Suprapubic skin (tissue), 4 donors: ENCODE measurements at regions not wholly inside any gene's neighbourhood (a gene's known extent, or its start where the extent isn't known, plus 50 kb on each side); places are given as distances from the start of the nearest gene placed in this dataset.

Experiments used
- DNase-seq, 2 donors: peaks; one replicate each; pipeline ENCODE4 v3.0.0-alpha.2; 2019; ENCODE audit warnings: low spot score in 2 of 2
- H3K27ac ChIP-seq: fragments of 200-600 bp; sonication (generic); one replicate; pipeline ENCODE4 v1.5.1; 2019
- H3K27me3 ChIP-seq: fragments of 200-600 bp; sonication (generic); one replicate; pipeline ENCODE4 v1.5.1; 2019
- H3K36me3 ChIP-seq: fragments of 200-600 bp; sonication (generic); one replicate; pipeline ENCODE4 v1.5.1; 2019
- H3K4me1 ChIP-seq: fragments of 200-600 bp; sonication (generic); one replicate; pipeline ENCODE4 v1.5.1; 2019
- H3K4me3 ChIP-seq: fragments of 200-600 bp; sonication (generic); one replicate; pipeline ENCODE4 v1.5.1; 2019; ENCODE audit warnings: mild to moderate bottlenecking
- H3K9me3 ChIP-seq: fragments of 200-600 bp; sonication (generic); one replicate; pipeline ENCODE4 v1.5.1; 2019
- EP300 ChIP-seq: sonication (generic); formaldehyde crosslinking; IDR thresholded peaks from one replicate; pipeline ENCODE4 v1.6.1; 2017; ENCODE audit warnings: antibody characterized with exemption
- POLR2A ChIP-seq, 2 donors: fragments of 450-650 bp; IDR thresholded peaks; one replicate each; pipeline ENCODE4 v1.6.1; 2017; ENCODE audit warnings: antibody characterized with exemption in 2 of 2, mild to moderate bottlenecking in 2 of 2, moderate library complexity in 2 of 2
- POLR2AphosphoS5 ChIP-seq, 3 donors: sonication (generic); formaldehyde crosslinking; IDR thresholded peaks; one replicate each; pipeline ENCODE4 v1.6.1; 2017; ENCODE audit warnings: antibody characterized with exemption in 3 of 3
- WGBS: methylation state at CpG from one replicate; pipeline ENCODE4 v1.1.5; 2018; 5-methylcytosine and 5-hydroxymethylcytosine counted together
- TF ChIP-seq, protein P1 (sequence below), 2 donors: fragments of 200-600 bp in 1 of 2; fragments of 450-650 bp in 1 of 2; sonication (generic) in 1 of 2; IDR thresholded peaks; one replicate each; pipeline ENCODE4 v1.5.1; 2016 to 2019; ENCODE audit warnings: antibody characterized with exemption in 2 of 2, mild to moderate bottlenecking in 1 of 2, moderate library complexity in 1 of 2

DNA sequence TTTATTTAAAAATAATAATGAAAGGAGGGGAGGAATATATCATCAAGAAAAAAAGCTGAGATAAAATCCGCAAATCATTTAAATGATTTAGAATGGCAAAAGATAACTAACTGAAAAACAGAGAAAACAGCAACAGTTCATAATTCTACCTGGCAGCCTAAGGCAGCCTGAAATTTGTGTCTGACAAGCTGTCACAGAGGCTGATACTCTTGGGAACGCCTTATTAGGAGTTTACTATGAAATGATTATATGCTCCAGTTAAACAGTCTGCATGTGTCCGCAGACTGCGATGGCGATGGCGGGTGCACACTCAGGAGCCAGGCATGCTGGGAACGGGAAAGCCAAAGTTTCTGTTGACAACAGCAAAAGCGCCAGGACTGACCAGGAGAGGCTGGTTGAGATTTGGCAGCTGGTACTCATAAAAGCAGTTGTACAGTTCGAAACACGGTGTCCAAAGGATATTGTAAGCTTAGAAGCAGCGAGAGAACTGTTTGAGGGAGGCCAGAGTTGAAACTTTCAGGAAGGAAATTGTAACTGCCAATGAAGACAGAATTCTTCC lies 172.9 kb upstream of the MPPED2 start:
- WGBS: 52% methylated on average over 11 of the region's 11 CpGs
- peaks cover 4% of the 10 kb centered on the region for H3K9me3 ChIP-seq
- H3K4me1 ChIP-seq: no peaks in the 10 kb centered on the region
- no peaks in the 10 kb centered on the region for H3K36me3 ChIP-seq
- H3K27me3 ChIP-seq: no peaks in the 10 kb centered on the region
- no peak for TF ChIP-seq EP300
- TF ChIP-seq, protein P1, sequence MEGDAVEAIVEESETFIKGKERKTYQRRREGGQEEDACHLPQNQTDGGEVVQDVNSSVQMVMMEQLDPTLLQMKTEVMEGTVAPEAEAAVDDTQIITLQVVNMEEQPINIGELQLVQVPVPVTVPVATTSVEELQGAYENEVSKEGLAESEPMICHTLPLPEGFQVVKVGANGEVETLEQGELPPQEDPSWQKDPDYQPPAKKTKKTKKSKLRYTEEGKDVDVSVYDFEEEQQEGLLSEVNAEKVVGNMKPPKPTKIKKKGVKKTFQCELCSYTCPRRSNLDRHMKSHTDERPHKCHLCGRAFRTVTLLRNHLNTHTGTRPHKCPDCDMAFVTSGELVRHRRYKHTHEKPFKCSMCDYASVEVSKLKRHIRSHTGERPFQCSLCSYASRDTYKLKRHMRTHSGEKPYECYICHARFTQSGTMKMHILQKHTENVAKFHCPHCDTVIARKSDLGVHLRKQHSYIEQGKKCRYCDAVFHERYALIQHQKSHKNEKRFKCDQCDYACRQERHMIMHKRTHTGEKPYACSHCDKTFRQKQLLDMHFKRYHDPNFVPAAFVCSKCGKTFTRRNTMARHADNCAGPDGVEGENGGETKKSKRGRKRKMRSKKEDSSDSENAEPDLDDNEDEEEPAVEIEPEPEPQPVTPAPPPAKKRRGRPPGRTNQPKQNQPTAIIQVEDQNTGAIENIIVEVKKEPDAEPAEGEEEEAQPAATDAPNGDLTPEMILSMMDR (IDR thresholded peaks at IDR 0.05): no peak
- TF ChIP-seq POLR2AphosphoS5 (IDR thresholded peaks at IDR 0.05): no peak
- TF ChIP-seq POLR2A (IDR thresholded peaks at IDR 0.05): no peak
- no peak overlapping the region for H3K4me3 ChIP-seq
- no peak overlapping the region for H3K27ac ChIP-seq
- no peak for DNase-seq

DNA sequence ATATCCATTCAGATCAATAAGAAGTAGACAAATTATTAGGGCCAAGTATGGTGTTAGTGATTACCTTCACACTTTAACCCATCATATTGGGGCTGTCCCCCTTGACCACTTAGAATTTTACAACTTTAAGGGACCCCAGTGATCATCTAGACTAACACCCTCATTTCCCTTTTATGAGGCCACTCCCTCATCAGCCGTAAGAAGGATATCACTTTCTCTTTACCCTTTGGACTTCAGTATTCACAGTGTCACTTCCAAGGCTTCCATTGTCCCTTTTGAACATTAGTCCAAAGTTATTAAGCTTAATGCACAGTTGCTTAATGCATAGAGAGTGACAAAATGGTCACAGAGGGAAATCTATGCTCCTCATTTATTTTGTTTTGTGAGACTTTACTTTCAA lies 172.4 kb upstream of the MPPED2 start:
- no peak overlapping the region for H3K4me3 ChIP-seq
- no peaks in the 10 kb centered on the region for H3K4me1 ChIP-seq
- no peak for DNase-seq
- 52% methylated on average over 1 of the region's 1 CpG for WGBS
- H3K27ac ChIP-seq: no peak overlapping the region
- H3K36me3 ChIP-seq: no peaks in the 10 kb centered on the region
- TF ChIP-seq POLR2AphosphoS5 (IDR thresholded peaks at IDR 0.05): no peak
- TF ChIP-seq EP300: no peak
- no peak for TF ChIP-seq POLR2A (IDR thresholded peaks at IDR 0.05)
- TF ChIP-seq, protein P1 (IDR thresholded peaks at IDR 0.05): no peak
- H3K9me3 ChIP-seq: peaks cover 4% of the 10 kb centered on the region
- no peaks in the 10 kb centered on the region for H3K27me3 ChIP-seq

DNA sequence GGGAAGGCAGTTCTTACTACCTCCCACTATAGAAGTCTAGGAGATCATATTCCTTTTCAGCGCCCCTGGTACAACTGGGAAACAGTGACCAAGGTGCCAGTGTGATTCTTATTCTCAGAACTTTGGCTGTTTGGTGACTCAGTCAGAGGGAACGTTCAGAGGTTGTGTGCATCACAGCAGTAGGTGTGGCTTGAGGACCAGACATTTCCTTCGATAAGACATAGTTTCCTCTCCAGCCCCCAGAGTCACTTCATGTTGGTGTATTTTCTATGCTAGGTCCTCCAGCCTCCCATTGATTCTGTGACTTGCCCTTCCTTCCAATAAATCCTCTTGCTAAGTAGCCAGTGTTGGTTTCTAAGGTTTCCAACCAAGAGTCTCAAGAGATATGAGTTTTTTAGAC lies 171.9 kb upstream of the MPPED2 start:
- peaks cover 4% of the 10 kb centered on the region for H3K9me3 ChIP-seq
- no peaks in the 10 kb centered on the region for H3K36me3 ChIP-seq
- WGBS: 72% methylated on average over 3 of the region's 3 CpGs
- no peak overlapping the region for H3K27ac ChIP-seq
- TF ChIP-seq POLR2AphosphoS5 (IDR thresholded peaks at IDR 0.05): no peak
- H3K27me3 ChIP-seq: no peaks in the 10 kb centered on the region
- no peak overlapping the region for H3K4me3 ChIP-seq
- DNase-seq: no peak
- H3K4me1 ChIP-seq: no peaks in the 10 kb centered on the region

DNA sequence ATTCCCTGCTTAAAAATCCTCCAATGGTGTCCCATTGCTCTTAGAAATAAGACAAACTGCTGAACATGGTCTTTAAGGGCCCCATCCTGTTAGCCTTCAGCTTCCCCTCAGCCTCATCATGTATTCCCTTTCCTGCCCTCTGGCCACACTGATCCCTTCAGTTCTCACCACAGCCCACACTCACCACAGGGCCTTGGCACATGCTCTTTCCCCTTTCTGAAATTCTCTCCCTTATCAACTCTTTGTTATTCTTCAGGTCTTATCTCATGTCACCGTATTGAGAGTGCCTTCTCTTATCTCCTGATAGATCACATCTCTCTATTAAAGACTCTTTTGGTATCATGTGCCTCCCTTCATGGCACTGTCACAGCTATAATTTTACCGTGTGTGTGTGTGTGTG lies 167.8 kb upstream of the MPPED2 start:
- 43% methylated on average over 2 of the region's 2 CpGs for WGBS
- no peak for DNase-seq
- Histone ChIP-seq H3K27me3 (no peaks in the 10 kb centered on the region), H3K36me3 (no peaks in the 10 kb centered on the region), H3K4me1 (no peaks in the 10 kb centered on the region), H3K4me3 (no peak overlapping the region), H3K9me3 (no peaks in the 10 kb centered on the region), H3K27ac (no peak overlapping the region)
- no peak for TF ChIP-seq POLR2AphosphoS5 (IDR thresholded peaks at IDR 0.05)
- no peak for TF ChIP-seq EP300
- no peak for TF ChIP-seq POLR2A (IDR thresholded peaks at IDR 0.05)
- TF ChIP-seq, protein P1 (IDR thresholded peaks at IDR 0.05): no peak

DNA sequence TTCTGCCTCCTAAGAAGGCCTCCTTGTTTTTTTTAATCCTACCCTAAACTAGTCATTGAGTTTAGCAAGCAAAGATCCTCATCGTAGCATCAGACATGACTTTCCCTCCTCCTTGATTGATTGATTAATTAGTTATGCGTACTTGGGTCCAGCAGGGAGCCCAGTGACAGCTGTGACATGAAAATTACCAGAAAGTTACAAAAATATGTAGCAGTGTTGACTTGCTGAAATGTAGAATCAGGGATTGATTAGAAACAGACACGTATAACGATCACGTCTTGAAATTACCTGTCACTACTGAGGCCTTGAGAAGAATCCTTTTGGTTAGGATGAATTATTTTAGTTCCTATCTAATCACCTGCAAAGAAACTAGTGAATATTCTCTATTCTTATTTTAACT lies 167.4 kb upstream of the MPPED2 start:
- Histone ChIP-seq H3K27ac (no peak overlapping the region), H3K4me3 (no peak overlapping the region), H3K4me1 (no peaks in the 10 kb centered on the region), H3K27me3 (no peaks in the 10 kb centered on the region), H3K36me3 (no peaks in the 10 kb centered on the region), H3K9me3 (no peaks in the 10 kb centered on the region)
- no peak for DNase-seq
- TF ChIP-seq POLR2A (IDR thresholded peaks at IDR 0.05) (no peak), EP300 (no peak), POLR2AphosphoS5 (IDR thresholded peaks at IDR 0.05) (no peak)
- TF ChIP-seq, protein P1 (IDR thresholded peaks at IDR 0.05): no peak
- 79% methylated on average over 5 of the region's 5 CpGs for WGBS

DNA sequence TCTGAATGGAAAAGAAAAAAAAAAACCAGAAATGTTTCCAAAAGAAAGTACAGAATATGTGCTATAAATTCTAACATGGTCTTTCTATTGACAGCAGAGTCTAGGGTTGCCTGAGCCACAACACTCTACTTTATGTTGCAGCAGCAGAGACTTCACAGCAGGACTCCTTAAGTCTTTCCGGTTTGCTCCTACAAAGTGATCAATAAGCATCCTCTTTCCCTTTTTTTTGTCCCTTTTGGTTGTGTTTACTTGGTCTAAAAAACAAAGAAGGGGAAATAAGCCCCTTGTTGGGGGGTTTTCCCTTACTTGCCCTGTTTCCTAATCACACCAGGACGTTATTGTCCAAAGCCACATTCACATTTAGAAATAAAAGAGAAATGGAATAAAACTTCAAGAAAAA lies 163.1 kb upstream of the MPPED2 start:
- H3K27me3 ChIP-seq: no peaks in the 10 kb centered on the region

More for the DNA sequence above, 163.1 kb upstream of the MPPED2 start:
- TF ChIP-seq, protein P1 (IDR thresholded peaks at IDR 0.05): no peak
- TF ChIP-seq POLR2AphosphoS5 (IDR thresholded peaks at IDR 0.05): no peak
- TF ChIP-seq EP300: no peak
- TF ChIP-seq POLR2A (IDR thresholded peaks at IDR 0.05): no peak
- no peak for DNase-seq
- H3K9me3 ChIP-seq: no peaks in the 10 kb centered on the region
- 65% methylated on average over 2 of the region's 2 CpGs for WGBS
- H3K27ac ChIP-seq: no peak overlapping the region
- no peak overlapping the region for H3K4me3 ChIP-seq
- H3K4me1 ChIP-seq: no peaks in the 10 kb centered on the region
- H3K36me3 ChIP-seq: no peaks in the 10 kb centered on the region
